Lung (tissue), 11 donors: ENCODE measurements at regions not wholly inside any gene's neighbourhood (a gene's known extent, or its start where the extent isn't known, plus 50 kb on each side); places are given as distances from the start of the nearest gene placed in this dataset.
A peak's percentile ranks its signal among the peaks of the same experiment; 100 is the strongest.

Source experiments
- ATAC-seq: fragments of 200-7000 bp; cut with Tn5 transposase; one replicate; pipeline ENCODE4 v1.9.1; 2020; ENCODE audit warnings: moderate number of reproducible peaks; ENCODE audit not compliant: insufficient read depth, low FRiP score
- DNase-seq, 3 donors: peaks; one replicate each; pipeline ENCODE4 v3.0.0-alpha.2; 2013 to 2017
- H3K27ac ChIP-seq, 2 donors: one replicate each; pipeline ENCODE4 v1.5.1; 2013; ENCODE audit warnings: mild to moderate bottlenecking in 2 of 2, moderate library complexity in 2 of 2, control low read depth in 1 of 2, inconsistent platforms in 1 of 2, low read depth in 1 of 2, low read length in 1 of 2
- H3K27me3 ChIP-seq, 3 donors: one replicate each; pipeline ENCODE4 v1.5.1; 2013; ENCODE audit warnings: low read length in 2 of 3; ENCODE audit not compliant: control insufficient read depth in 3 of 3, insufficient read depth in 3 of 3
- H3K36me3 ChIP-seq, 4 donors: one replicate each; pipeline ENCODE4 v1.5.1; 2013; ENCODE audit warnings: low read length in 4 of 4, mild to moderate bottlenecking in 1 of 4, moderate library complexity in 1 of 4; ENCODE audit not compliant: control insufficient read depth in 4 of 4, insufficient read depth in 4 of 4
- H3K4me1 ChIP-seq, 5 donors: one replicate each; pipeline ENCODE4 v1.5.1; 2013; ENCODE audit warnings: low read length in 5 of 5, mild to moderate bottlenecking in 2 of 5, moderate library complexity in 1 of 5; ENCODE audit not compliant: control insufficient read depth in 5 of 5, insufficient read depth in 5 of 5
- H3K4me3 ChIP-seq: one replicate; pipeline ENCODE4 v1.5.1; 2013; ENCODE audit warnings: mild to moderate bottlenecking, control low read depth, moderate library complexity
- H3K9ac ChIP-seq, 2 donors: one replicate each; pipeline ENCODE4 v1.5.1; 2013; ENCODE audit warnings: low read length in 2 of 2, control low read depth in 1 of 2; ENCODE audit not compliant: insufficient read depth in 1 of 2
- H3K9me3 ChIP-seq, 4 donors: one replicate each; pipeline ENCODE4 v1.5.1; 2013; ENCODE audit warnings: low read length in 3 of 4, mild to moderate bottlenecking in 1 of 4, moderate library complexity in 1 of 4; ENCODE audit not compliant: control insufficient read depth in 4 of 4, insufficient read depth in 3 of 4
- CTCF ChIP-seq: IDR thresholded peaks from 2 replicates; pipeline ENCODE4 v1.5.1; 2012; ENCODE audit warnings: mild to moderate bottlenecking; ENCODE audit errors: control extremely low read depth, extremely low read depth
- WGBS, 2 donors: extraction: QIAGEN DNeasy Blood & Tissue Kit; methylation state at CpG; one replicate each; pipeline ENCODE4 v1.1.7; 2013; 5-methylcytosine and 5-hydroxymethylcytosine counted together
- donor health status: control.
- donor health status: control.
- donor health status: Bipolar disorder and iron deficiency.
- donor health status: healthy.
- donor health status: DM: yes; HTN: yes; CAD: no.

GRCh38 chr5:77561965-77562364 is 69.8 kb upstream of the WDR41 start:
- Histone ChIP-seq H3K9ac (no peak overlapping the region), H3K4me3 (no peak overlapping the region), H3K36me3 (no peaks in the 10 kb centered on the region), H3K27me3 (no peaks in the 10 kb centered on the region), H3K27ac (no peak overlapping the region), H3K9me3 (no peaks in the 10 kb centered on the region), H3K4me1 (peaks cover 0 to 7% (median 0%) of the 10 kb centered on the region in 5 donors)
- ATAC-seq (no peak), DNase-seq (no peak)
- TF ChIP-seq CTCF, result no peak
- 74 to 76% methylated on average over 3 of the region's 3 CpGs for WGBS, 2 donors

GRCh38 chr5:77560677-77561263 is 68.7 kb upstream of the WDR41 start:
- DNase-seq (peak in 2 of 3 donors; percentile 63 to 77), ATAC-seq (no peak)
- Histone ChIP-seq H3K9me3 (no peaks in the 10 kb centered on the region), H3K27me3 (no peaks in the 10 kb centered on the region), H3K27ac (no peak overlapping the region), H3K9ac (no peak overlapping the region), H3K36me3 (no peaks in the 10 kb centered on the region), H3K4me3 (no peak overlapping the region), H3K4me1 (peaks cover 0 to 7% (median 0%) of the 10 kb centered on the region in 5 donors)
- WGBS, 2 donors, result 14 to 29% methylated on average over 1 of the region's 1 CpG
- peak; percentile 11 for TF ChIP-seq CTCF

- ATAC-seq, result no peak
- 67 to 76% methylated on average over 5 of the region's 5 CpGs for WGBS, 2 donors
Measured at GRCh38 chr5:77558266-77558665, 66.2 kb upstream of the WDR41 start.

More at GRCh38 chr5:77558266-77558665, 66.2 kb upstream of the WDR41 start:
- H3K4me1 ChIP-seq, result peaks cover 0 to 7% (median 0%) of the 10 kb centered on the region in 5 donors
- H3K27me3 ChIP-seq, result no peaks in the 10 kb centered on the region
- H3K27ac ChIP-seq, result no peak overlapping the region
- DNase-seq, result peak in 1 of 3 donors; percentile 9
- H3K9me3 ChIP-seq, result no peaks in the 10 kb centered on the region
- H3K4me3 ChIP-seq, result no peak overlapping the region
- H3K36me3 ChIP-seq, result no peaks in the 10 kb centered on the region
- no peak for TF ChIP-seq CTCF
- no peak overlapping the region for H3K9ac ChIP-seq
